ENCODE measurements at regions not wholly inside any gene's neighbourhood (a gene's known extent, or its start where the extent isn't known, plus 50 kb on each side); places are given as distances from the start of the nearest gene placed in this dataset.

DNA sequence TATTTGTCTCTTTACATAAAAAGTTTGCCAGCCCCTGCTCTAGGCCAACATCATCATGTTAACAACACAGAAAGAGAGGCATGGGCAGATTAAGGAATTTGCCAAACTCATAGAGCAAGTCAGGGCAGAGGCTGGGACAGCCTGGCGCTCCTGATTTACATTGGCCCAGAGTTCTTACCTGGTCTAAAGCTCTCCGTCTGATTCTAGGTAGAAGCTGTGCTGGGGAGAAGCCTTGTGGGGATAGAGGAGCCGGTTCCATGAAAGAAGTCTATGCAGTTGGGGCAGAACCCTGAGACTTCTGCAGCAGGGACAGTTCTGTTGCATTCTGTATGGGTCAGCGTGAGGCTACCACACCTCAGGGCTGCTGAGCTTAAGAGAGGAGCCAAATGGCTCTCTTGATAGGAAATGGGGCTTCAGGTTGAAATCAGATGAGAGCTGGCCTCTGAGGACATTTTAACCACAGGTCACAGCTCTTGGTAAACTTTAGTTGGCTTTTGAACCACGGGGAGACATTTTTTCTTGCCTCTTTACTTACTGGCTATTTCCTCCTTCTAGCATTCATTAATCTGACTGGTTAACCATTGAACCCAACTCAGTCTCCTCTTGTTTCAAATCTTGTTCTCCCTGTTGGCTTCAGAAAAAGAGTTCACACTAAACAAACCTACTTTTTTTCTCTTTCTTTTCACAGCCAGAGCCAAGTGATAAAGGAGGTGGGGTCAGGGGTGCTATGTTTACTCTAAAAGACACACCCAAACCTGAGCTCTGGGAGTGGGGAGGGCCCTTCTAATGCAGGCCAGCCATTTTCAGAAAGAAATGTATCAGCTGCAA is 250.7 kb downstream of the OPA1 start:
- Histone ChIP-seq H3K4me1 (ENCODE audit: control insufficient read depth in 1 of 2, insufficient read depth in 2 of 2, low read length in 2 of 2) (peaks cover 0 to 5% of the 10 kb centered on the region in 2 experiments; a peak in 1 of 4 replicates), H3K9me3 (ENCODE audit: control insufficient read depth in 1 of 2, insufficient read depth in 1 of 2, low read depth in 1 of 2, low read length in 2 of 2) (no peaks in the 10 kb centered on the region), H3K27me3 (ENCODE audit: insufficient read depth, low read length) (no peaks in the 10 kb centered on the region), H3K4me3 (replicated peaks in 1 of 2; ENCODE audit: low read depth in 1 of 2, low read length in 2 of 2) (no peak overlapping the region), H3K36me3 (ENCODE audit: control insufficient read depth in 1 of 2, insufficient read depth in 2 of 2, low read length in 2 of 2) (no peaks in the 10 kb centered on the region), H3K9ac (ENCODE audit: low read length) (no peak overlapping the region), H4K20me1 (ENCODE audit: insufficient read depth) (no peaks in the 10 kb centered on the region), H3K27ac (ENCODE audit: low read depth, low read length) (no peak overlapping the region), H2AFZ (ENCODE audit: low read depth, low read length, poor library complexity, severe bottlenecking) (no peak overlapping the region), H3K79me2 (ENCODE audit: insufficient read depth, low read length) (no peaks in the 10 kb centered on the region), H3K4me2 (ENCODE audit: low read length) (no peak overlapping the region), H3K9me2 (ENCODE audit: insufficient read depth) (no peaks in the 10 kb centered on the region)
- intact Hi-C loops (cut with micrococcal nuclease) = no loop called here
- TF ChIP-seq, protein P1, sequence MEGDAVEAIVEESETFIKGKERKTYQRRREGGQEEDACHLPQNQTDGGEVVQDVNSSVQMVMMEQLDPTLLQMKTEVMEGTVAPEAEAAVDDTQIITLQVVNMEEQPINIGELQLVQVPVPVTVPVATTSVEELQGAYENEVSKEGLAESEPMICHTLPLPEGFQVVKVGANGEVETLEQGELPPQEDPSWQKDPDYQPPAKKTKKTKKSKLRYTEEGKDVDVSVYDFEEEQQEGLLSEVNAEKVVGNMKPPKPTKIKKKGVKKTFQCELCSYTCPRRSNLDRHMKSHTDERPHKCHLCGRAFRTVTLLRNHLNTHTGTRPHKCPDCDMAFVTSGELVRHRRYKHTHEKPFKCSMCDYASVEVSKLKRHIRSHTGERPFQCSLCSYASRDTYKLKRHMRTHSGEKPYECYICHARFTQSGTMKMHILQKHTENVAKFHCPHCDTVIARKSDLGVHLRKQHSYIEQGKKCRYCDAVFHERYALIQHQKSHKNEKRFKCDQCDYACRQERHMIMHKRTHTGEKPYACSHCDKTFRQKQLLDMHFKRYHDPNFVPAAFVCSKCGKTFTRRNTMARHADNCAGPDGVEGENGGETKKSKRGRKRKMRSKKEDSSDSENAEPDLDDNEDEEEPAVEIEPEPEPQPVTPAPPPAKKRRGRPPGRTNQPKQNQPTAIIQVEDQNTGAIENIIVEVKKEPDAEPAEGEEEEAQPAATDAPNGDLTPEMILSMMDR (IDR thresholded peaks at IDR 0.05 in 2 of 3, conservative IDR thresholded peaks at IDR 0.05 in 1 of 3; ENCODE audit: borderline replicate concordance in 1 of 3, insufficient read depth in 1 of 3, low read depth in 2 of 3, low read length in 2 of 3) = no peak
- TF ChIP-seq, protein P2, sequence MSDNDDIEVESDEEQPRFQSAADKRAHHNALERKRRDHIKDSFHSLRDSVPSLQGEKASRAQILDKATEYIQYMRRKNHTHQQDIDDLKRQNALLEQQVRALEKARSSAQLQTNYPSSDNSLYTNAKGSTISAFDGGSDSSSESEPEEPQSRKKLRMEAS (IDR thresholded peaks at IDR 0.05) = no peak
- no peak for TF ChIP-seq JUND (IDR thresholded peaks at IDR 0.05)
- no peak for ATAC-seq
- ChIA-PET POLR2A (no interaction called here), RAD21 (ENCODE audit: low non-redundant PET in 1 of 2, low total read pairs in 2 of 2, uncharacterized antibody in 2 of 2, unreplicated experiment in 2 of 2) (no interaction called here), CTCF (no interaction called here)
- no peak for DNase-seq (ENCODE audit: low read depth, low spot score)
- BruUV-seq (replicated peaks) = no TSS peak

DNA sequence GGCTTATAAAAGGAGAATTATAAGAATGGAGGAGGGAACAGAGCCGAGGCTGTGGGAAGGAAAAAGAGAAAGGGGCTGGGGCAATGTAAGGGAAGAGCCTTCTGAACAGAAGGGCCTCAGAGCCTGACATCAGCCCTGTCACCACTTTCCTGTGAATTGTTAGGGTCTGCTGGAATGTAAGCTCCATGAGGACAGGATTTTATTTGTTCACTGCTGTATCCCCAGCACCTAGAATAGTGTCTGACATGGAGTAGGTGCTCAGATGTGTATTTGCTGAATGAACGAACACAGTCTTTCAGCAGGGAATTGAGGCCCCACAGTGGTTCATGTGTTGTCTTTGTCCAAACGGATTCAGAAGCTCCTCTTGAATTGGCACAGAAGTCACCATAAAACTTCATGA is 251.5 kb downstream of the OPA1 start:
- intact Hi-C loops (cut with micrococcal nuclease) = no loop called here
- CTCF ChIA-PET = no interaction called here
- POLR2A ChIA-PET = no interaction called here
- TF ChIP-seq ZBTB33 (IDR thresholded peaks at IDR 0.05; ENCODE audit: extremely low read depth, insufficient replicate concordance, low read length) (no peak), SRF (IDR thresholded peaks at IDR 0.05; ENCODE audit: low read depth) (no peak), ZNF274 (IDR thresholded peaks at IDR 0.05; ENCODE audit: low read depth, low read length) (no peak), ELF1 (IDR thresholded peaks at IDR 0.05; ENCODE audit: borderline replicate concordance, low read depth) (no peak), CBX3 (IDR thresholded peaks at IDR 0.05; ENCODE audit: low read depth) (no peak), TCF7L2 (IDR thresholded peaks at IDR 0.05; ENCODE audit: borderline replicate concordance, extremely low read depth, insufficient read depth, insufficient read length) (no peak), REST (IDR thresholded peaks at IDR 0.05; ENCODE audit: low read depth) (no peak)

More for the DNA sequence above, 251.5 kb downstream of the OPA1 start:
- Histone ChIP-seq H3K9me3 (ENCODE audit: control insufficient read depth in 1 of 2, insufficient read depth in 1 of 2, low read depth in 1 of 2, low read length in 2 of 2) (no peaks in the 10 kb centered on the region), H4K20me1 (ENCODE audit: insufficient read depth) (no peaks in the 10 kb centered on the region), H3K4me2 (ENCODE audit: low read length) (no peak overlapping the region), H2AFZ (ENCODE audit: low read depth, low read length, poor library complexity, severe bottlenecking) (no peak overlapping the region), H3K4me1 (ENCODE audit: control insufficient read depth in 1 of 2, insufficient read depth in 2 of 2, low read length in 2 of 2) (peaks cover 0 to 5% of the 10 kb centered on the region in 2 experiments; a peak in 1 of 4 replicates), H3K79me2 (ENCODE audit: insufficient read depth, low read length) (no peaks in the 10 kb centered on the region), H3K27ac (ENCODE audit: low read depth, low read length) (no peak overlapping the region), H3K36me3 (ENCODE audit: control insufficient read depth in 1 of 2, insufficient read depth in 2 of 2, low read length in 2 of 2) (no peaks in the 10 kb centered on the region), H3K9me2 (ENCODE audit: insufficient read depth) (no peaks in the 10 kb centered on the region), H3K4me3 (replicated peaks in 1 of 2; ENCODE audit: low read depth in 1 of 2, low read length in 2 of 2) (no peak overlapping the region), H3K9ac (ENCODE audit: low read length) (no peak overlapping the region), H3K27me3 (ENCODE audit: insufficient read depth, low read length) (no peaks in the 10 kb centered on the region)
- DNase-seq (ENCODE audit: low read depth, low spot score) (no peak), ATAC-seq (no peak)
- RAD21 ChIA-PET (ENCODE audit: low non-redundant PET in 1 of 2, low total read pairs in 2 of 2, uncharacterized antibody in 2 of 2, unreplicated experiment in 2 of 2) = no interaction called here
- no TSS peak for BruUV-seq (replicated peaks)
